ENCODE measurements at regions not wholly inside any gene's neighbourhood (a gene's known extent, or its start where the extent isn't known, plus 50 kb on each side); places are given as distances from the start of the nearest gene placed in this dataset.

DNA sequence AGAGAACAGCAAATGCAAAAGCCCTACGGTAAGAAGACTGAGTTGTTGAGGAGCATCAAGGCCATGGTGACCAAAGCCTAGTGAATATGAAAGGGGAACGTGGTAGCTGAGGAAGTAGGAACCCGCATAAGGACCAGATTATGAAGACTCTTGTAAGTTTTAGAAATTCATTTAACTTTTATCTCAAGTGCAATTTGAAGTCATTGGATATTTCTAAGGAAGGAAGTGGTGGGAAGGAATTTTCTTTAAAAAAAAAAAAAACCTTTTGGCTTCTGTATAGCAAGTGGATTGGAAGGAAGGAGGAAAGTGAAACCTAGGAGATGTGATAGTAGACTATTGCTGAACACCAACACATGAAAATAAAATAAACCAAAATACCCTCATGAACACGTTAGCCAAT, 119.0 kb downstream of the TNFSF18 start:
- Histone ChIP-seq H3K4me2 (ENCODE audit: low read depth, low read length) (no peak overlapping the region), H2BK20ac (ENCODE audit: low read depth, low read length) (peak overlapping the region; percentile 99), H4K91ac (ENCODE audit: insufficient read depth, low read depth, low read length) (peak overlapping the region; percentile 99), H3K14ac (replicated peaks; ENCODE audit: low read depth, low read length) (peak overlapping the region; percentile 75), H2BK5ac (ENCODE audit: low read depth, low read length, poor library complexity, severe bottlenecking) (peak overlapping the region; percentile 99), H4K8ac (ENCODE audit: low read depth in 2 of 2, low read length in 2 of 2) (peak overlapping the region; percentile 94 to 99), H3K9me1 (ENCODE audit: insufficient read depth, low read length) (peaks cover 13% of the 10 kb centered on the region), H3K56ac (ENCODE audit: extremely low read depth, insufficient read depth, low read length) (0 out of 2 replicates have a peak overlapping the region, but pooled peaks have one; percentile 28), H4K5ac (ENCODE audit: low read depth, low read length) (peak overlapping the region; percentile 96), H3K23ac (ENCODE audit: low read depth, low read length) (peak overlapping the region; percentile 20; the same call in 1 of the 2 replicates), H3K27me3 (ENCODE audit: control insufficient read depth, insufficient read depth, low read length) (no peaks in the 10 kb centered on the region), H3K79me1 (ENCODE audit: low read depth in 1 of 2, low read length in 2 of 2) (peaks cover 9 to 29% of the 10 kb centered on the region in 2 experiments; a peak in 3 of 4 replicates), H3K4ac (ENCODE audit: low read depth, low read length) (peak overlapping the region; percentile 100), H3K36me3 (ENCODE audit: control insufficient read depth, insufficient read depth, low read length) (no peaks in the 10 kb centered on the region; the same call in 1 of the 2 replicates), H3K18ac (ENCODE audit: low read depth, low read length) (peak overlapping the region; percentile 99), H3K27ac (ENCODE audit: insufficient read depth, low read length) (peak overlapping the region; percentile 62), H2BK15ac (ENCODE audit: low read depth, low read length) (peak overlapping the region; percentile 100; the same call in 2 of the 3 replicates), H3K4me1 (ENCODE audit: control insufficient read depth, insufficient read depth, low read length) (peaks cover 22% of the 10 kb centered on the region), H3K9ac (ENCODE audit: low read depth, low read length) (no peak overlapping the region), H4K20me1 (ENCODE audit: insufficient read depth, low read length) (no peaks in the 10 kb centered on the region), H2BK120ac (ENCODE audit: low read depth, low read length) (peak overlapping the region; percentile 100), H2AK5ac (ENCODE audit: low read depth, low read length) (peak overlapping the region; percentile 99), H2AK9ac (replicated peaks; ENCODE audit: low read depth, low read length, poor library complexity) (no peak overlapping the region), H3K9me3 (ENCODE audit: control insufficient read depth, insufficient read depth, low read length) (no peaks in the 10 kb centered on the region), H2AFZ (replicated peaks; ENCODE audit: low read length, poor library complexity) (no peak overlapping the region), H3K4me3 (ENCODE audit: insufficient read depth, low read depth, low read length) (no peak overlapping the region)
- no peak for DNase-seq
- TF ChIP-seq RCOR1 (IDR thresholded peaks at IDR 0.05; ENCODE audit: insufficient replicate concordance, low read length) (no peak), RAD21 (IDR thresholded peaks at IDR 0.05; ENCODE audit: low read length) (no peak), NFE2L2 (IDR thresholded peaks at IDR 0.05; ENCODE audit: low read depth, low read length) (no peak), POLR2A (IDR thresholded peaks at IDR 0.05; ENCODE audit: low read depth, low read length) (no peak), CHD1 (IDR thresholded peaks at IDR 0.05; ENCODE audit: low read depth, low read length) (no peak), MXI1 (IDR thresholded peaks at IDR 0.05; ENCODE audit: borderline replicate concordance, low read depth, low read length) (no peak)
- TF ChIP-seq, protein P1, sequence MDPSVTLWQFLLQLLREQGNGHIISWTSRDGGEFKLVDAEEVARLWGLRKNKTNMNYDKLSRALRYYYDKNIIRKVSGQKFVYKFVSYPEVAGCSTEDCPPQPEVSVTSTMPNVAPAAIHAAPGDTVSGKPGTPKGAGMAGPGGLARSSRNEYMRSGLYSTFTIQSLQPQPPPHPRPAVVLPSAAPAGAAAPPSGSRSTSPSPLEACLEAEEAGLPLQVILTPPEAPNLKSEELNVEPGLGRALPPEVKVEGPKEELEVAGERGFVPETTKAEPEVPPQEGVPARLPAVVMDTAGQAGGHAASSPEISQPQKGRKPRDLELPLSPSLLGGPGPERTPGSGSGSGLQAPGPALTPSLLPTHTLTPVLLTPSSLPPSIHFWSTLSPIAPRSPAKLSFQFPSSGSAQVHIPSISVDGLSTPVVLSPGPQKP (IDR thresholded peaks at IDR 0.05; ENCODE audit: borderline replicate concordance, low read depth, low read length), result no peak
- TF ChIP-seq, protein P2, sequence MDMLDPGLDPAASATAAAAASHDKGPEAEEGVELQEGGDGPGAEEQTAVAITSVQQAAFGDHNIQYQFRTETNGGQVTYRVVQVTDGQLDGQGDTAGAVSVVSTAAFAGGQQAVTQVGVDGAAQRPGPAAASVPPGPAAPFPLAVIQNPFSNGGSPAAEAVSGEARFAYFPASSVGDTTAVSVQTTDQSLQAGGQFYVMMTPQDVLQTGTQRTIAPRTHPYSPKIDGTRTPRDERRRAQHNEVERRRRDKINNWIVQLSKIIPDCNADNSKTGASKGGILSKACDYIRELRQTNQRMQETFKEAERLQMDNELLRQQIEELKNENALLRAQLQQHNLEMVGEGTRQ (IDR thresholded peaks at IDR 0.05; ENCODE audit: low read depth, low read length), result no peak
- ChIA-PET CTCF (no interaction called here), POLR2A (ENCODE audit: unreplicated experiment) (no interaction called here)
- no CpG with 5 or more reads among the region's 4 CpGs for WGBS, 2 experiments (ENCODE audit: extremely low coverage in 2 of 2, insufficient read length in 1 of 2)
- intact Hi-C loops (cut with micrococcal nuclease), result loop anchor here (5.0 kb wide), 3 partner anchors 184 to 546 kb away; partner anchors contain the start of gene PRDX6
- dilution Hi-C loops (cut with HindIII; ENCODE audit: low sequenced_read_pairs, unreplicated experiment), result no loop called here
- ATAC-seq (ENCODE audit: low read depth), result no peak
- no TSS peak for BruUV-seq (replicated peaks)
- in situ Hi-C loops (cut with MboI; ENCODE audit: low sequenced_read_pairs), result no loop called here

All from IMR-90 (cell line).